Muscle of arm (tissue), 1 donor: ENCODE measurements at regions not wholly inside any gene's neighbourhood (a gene's known extent, or its start where the extent isn't known, plus 50 kb on each side); places are given as distances from the start of the nearest gene placed in this dataset.
A peak's percentile ranks its signal among the peaks of the same experiment; 100 is the strongest.
"Not testable (repeated sequence)": the region's sequence is repeated elsewhere in the genome, so short reads cannot be mapped to it uniquely, and the experiment has no call there.

Experiments used
- DNase-seq: peaks from one replicate; pipeline ENCODE4 v3.0.0-alpha.2; 2013

DNA sequence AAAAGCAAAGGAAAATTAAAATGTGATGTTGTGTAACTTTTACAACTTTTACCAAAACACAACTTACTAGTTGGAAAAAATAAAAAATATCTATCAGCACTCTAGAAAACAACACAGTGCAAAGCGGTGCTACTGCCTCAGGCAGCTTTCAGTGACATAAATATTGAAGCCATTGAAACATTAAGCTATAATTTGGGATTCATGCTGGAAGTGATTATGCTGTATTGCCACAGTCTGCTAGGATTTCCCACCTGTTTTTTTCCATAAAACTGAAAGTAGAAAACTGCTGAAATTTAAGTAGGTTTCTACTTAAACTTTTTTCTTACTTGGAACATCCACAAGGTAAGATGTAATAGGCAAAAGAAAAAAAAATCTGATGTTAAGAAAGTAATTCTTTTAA is 674.4 kb downstream of the KCNT2 start:
- peak; percentile 18 for DNase-seq

DNA sequence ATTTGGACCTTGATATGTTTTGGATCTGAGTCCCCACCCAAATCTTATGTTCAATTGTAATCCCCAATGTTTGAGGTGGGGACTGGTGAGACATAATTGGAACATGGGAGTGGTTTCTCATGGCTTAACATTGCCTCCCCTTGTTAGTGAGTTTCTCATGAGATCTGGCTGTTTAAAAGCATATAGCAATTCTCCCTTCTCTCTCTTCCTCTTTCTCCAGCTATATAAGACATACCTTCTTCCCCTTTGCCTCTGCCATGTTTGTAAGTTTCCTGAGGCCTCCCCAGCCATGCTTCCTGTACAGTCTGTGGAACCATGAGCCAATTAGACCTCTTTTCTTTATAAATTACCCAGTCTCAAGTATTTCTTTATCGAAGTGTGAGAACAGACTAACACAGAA is 692.4 kb downstream of the KCNT2 start:
- DNase-seq: no peak

DNA sequence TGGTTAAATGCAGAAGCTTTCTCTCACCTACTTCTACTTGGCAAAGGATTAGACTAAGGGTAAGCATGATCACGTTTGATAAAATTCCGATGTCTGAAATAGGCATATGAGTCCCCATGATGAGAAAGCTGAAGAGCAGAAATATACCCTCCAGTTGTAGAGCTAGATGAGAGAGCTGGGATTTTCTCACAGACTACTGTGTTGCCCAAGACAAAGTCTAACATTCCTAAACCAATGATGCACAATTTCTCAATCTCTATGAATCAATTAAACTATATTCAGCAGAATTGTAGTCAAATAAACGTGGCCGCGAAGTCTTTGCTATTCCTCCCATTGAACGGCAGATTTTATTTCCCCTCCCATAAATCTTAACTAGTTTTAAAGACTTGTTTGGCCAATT is 699.2 kb downstream of the KCNT2 start:
- DNase-seq: no peak

DNA sequence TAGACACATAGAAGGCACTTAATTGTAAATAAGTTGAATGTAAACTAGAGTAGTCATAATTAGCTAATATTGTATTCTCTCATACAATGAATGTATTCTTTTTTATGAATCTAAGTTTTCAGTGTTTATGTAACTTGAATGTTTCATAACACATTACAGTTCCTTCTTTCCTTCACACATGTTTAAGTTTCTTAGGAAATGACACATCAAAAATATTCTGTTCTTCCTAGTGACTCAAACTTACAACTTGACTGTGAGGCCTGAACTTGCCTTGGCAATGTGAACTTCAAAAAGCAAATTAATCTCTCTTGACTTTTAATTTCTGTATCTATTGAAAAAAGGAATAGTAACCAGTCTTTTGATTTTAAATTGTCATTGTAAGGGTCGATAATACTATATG is 700.1 kb downstream of the KCNT2 start:
- no peak for DNase-seq

DNA sequence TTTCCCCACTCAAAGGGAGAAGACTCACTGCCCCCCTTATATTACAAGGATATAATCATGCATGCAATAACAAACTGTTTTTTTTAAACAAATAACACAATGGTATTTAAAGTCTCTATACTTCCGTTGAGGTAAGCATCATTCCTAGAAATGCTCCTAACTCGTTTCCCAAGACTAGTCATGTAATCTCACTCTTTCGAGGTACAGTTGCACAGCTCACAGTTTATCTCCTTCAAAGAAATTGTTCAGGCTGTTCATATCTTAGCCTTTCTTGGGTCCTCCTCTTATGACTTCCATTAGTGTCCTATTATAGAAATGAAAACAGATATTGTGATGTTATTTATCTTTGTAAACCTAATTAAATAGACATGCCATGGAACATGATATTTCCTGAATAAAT is 705.0 kb downstream of the KCNT2 start:
- DNase-seq: no peak

DNA sequence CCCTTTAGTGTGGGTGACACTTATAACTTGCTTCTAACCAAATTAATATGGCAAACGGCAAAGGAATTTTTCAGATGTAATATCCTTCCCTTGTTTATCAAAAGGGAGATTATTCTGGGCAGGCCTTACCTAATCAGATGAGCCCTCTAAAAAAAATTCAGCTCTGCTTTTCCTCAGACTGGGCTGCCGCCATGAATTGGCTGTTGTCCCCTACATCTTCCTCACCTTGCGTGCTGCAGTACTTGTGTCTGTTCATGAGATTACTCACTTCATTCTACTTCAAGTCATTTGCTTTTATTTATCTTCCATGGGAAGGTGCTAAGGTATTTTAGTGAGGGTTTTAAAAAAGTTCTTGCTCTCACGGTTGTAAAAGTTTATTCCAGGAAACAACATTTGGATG is 705.5 kb downstream of the KCNT2 start:
- DNase-seq: no peak

DNA sequence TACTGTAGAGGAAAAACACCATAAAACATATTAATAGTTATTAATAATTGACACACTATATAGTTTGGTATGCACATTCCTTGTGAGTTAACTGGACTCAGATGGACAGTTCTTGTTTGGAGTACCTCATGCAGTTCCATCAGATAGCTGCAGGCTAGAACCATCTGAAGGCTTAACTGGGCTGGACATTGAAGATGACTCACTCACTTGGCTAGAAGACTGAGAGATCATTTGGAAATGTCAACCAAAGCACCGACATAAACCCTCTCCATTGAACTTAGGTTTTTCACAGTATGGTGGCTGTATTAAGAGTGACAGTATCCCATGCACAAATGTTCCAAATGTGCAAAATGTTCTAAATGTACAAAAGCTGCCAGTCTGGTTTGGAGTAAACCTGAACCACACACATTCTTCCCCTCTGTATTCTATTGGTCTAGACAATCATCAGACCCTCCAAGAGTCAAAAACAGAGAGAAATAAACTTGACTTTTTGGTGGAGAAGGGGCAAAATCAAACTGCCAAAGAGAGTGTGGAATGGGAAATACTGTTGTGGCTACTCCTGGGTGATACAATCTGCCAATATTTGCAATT is 708.4 kb downstream of the KCNT2 start:
- DNase-seq: no peak

DNA sequence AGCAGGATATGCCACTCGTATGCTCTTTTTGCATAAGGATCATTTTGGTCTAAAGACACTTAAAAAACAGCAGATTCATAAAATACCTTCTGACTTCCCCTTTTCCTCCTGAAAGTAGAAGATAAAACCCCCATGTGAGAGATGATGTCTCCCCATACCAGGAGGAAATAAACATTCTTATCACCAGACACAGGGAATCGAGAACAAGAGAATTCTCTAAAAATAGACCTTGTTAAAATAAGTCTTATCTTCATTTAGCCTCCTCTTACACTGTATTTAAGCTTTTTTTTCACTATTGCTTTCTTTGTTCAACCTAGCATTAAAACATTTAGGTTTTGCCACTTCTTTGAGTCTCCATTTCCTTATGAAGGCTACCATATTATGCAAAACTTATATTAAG is 709.3 kb downstream of the KCNT2 start:
- DNase-seq: no peak

DNA sequence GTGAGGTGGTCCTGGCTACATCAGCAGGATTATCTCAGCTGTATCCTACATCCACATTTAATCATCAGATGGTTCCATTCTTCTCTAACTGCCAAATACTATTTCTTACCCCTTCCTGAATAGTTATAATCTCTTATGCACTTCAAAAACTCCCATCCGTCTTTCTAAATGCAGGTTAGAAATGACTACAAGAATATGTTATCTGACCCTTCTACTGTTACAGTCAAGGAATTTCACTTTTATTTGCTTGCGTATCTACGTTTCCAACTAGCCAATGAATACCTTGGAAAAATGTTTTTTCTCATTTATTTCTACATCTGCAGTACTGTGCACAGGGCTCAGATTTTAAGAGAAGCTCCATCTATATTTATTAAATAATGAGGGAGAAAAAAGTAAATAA is 709.9 kb downstream of the KCNT2 start:
- no peak for DNase-seq

DNA sequence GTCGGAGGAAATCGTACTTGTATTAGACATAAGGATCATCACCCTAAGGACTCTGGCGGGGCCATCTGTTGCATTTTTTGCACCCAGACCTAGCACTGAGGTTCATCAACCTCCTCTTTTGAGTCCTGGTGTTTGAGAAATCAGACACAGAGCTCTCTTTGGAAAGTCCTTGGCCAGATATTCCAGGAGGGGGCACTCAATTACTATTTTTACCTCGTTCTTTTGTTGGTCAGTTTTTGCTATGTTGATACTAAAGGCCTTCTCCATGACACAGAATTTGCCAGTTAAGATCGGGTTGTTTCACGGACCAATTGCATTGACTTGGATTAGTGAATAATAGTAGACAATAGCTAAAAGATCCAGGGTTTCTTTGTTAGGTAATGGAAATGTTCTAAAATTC is 711.2 kb downstream of the KCNT2 start:
- DNase-seq: no peak

DNA sequence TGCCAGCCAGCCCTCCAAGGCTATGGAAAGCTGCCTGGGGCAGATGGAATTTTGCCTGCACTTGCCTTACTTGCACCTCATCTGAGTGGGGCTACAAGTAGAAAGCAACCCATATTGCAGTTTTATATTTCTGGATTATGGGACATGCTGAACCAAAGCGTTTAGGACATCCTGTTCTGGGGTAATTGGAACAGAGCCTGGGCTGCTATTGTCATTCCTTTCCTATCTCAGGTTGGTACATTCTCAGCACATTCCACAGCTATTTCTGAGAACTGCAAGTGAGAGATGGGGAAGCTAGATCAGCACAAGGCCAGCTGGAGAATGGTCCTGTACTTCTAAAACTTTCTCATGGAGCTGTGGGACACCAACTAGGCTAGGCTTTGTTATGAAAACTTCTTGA is 713.8 kb downstream of the KCNT2 start:
- DNase-seq: no peak

DNA sequence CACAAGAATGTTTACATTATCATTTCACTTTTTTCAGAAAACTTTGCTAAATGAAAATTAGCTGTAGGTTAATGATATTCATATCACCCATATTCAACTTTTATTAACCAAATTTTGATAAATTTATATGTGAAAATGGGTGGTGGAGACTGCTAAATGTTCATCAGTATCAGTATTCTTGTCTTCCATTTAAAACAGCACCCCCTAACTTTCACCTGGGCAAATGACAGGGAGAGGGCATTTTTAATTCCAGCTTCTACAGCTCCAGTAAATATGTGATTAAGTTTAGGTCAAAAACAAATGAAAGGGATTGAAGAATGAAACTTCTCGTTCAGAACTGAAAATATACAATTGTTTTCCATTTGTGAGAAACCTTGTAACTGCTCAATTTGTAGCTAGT is 722.2 kb downstream of the KCNT2 start:
- DNase-seq: no peak

DNA sequence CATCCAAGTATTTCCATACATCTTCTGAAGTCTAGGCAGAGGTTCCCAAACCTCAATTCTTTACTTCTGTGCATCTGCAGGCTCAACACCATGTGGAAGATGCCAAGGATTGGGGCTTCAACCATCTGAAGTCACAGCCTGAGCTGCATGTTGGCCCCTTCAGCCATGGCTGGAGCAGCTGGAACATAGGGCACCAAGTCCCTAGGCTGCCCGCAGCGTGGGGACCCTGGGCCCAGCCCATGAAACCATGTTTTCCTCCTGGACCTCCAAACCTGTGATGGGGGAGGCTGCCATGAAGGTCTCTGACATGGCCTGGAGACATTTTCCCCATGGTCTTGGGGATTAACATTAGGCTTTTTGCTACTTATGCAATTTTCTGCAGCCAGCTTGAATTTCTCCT is 729.8 kb downstream of the KCNT2 start:
- DNase-seq: no peak

DNA sequence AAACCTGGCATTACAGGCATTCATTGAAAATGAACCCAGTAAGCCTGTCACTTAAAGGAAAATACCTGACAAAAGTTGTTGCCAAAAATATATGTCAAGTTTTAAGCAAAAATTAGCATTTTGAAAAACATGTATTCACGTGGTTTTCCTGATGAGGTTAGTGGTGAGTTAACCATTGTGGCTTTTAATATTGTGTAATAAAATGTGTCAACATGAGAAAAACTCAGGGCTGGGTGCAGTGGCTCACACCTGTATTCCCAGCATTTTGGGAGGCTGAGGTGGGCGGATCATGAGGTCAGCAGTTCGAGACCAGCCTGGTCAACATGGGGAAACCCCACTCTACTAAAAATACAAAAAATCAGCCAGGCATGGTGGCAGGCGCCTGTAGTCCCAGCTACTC is 731.4 kb downstream of the KCNT2 start:
- no peak for DNase-seq

DNA sequence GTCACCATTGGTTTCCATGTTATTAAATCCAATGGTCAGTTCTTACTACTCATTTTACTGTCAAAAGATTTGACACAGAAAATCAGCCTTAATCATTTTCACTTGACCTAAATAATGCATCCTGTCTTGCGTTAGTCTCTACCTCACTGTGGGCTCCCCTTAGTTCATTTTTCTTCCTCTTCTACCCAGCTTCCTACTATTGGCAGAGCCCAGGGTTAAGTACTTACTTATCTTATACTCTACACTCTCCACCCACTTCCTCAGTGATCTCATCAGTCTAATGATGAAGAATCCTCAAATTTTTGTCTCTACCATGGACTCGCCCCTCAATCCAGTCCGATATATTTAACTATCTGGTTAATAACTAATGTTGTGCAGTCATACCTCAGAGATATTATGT is 735.9 kb downstream of the KCNT2 start:
- no peak for DNase-seq

DNA sequence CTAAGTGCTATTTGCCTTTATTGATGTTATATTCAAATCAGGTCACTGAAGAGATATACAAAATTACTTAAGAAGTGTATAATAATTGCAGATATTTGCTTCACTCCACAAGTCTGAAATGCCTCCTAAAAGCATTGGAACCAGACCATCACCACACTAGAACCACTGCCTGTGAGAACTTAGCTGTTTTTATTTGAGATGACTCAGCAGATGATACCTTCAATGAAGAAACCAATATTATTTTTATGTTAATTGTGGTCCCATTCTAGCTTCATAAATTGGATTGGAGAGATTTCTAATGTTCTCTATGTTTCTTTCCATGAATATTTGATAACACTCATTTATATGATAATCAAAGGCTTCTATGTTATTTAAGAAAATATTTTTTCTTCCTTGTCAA is 740.6 kb downstream of the KCNT2 start:
- DNase-seq: no peak

DNA sequence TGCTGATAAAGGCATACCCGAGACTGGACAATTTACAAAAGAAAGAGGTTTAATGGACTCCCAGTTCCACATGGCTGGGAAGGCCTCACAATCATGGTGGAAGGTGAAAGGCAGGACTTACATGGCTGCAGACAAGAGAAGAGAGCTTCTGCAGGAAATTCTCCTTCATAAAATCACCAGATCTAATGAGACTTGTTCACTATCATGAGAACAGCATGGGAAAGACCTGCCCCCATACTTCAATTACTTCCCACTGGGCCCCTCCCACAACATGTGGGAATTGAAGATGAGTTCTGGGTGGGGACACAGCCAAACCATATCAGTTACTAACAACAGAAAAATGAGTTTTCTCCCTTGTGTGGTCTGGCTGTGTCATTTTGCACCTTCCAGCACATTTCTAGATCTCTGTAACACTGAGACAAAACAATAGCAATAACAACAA is 741.4 kb downstream of the KCNT2 start:
- peak; percentile 7 for DNase-seq

DNA sequence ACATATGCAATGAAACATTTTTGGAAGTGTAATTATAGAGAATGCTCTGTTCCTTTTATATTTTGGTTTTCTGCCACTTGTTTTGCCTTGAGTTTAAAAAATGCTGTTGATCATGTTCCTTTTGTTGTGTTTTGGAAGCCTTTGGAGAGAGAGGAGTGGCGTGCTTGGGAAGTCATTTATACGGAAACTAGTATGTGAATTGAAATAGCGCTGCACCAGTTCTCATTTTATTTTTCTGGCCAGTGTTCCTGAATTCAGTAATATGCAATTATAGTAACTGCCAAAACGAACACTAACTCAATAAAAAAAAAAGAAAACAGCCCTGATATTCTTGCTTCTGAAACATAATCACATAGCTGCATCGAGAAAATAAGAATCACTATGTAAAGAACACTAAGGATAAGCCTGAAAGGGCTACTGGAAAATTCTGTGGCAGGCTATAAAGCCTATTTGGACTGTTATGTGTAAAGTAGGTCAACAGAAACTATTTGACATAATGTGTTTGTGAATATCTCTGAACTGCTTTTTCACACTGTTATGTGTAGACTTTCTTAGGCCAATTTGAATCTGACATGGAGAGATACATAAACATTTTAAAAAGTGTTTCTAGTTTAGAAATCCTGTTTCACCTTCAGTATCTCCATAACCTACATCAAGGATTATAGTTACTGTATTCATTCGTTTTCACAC is 742.0 kb downstream of the KCNT2 start:
- DNase-seq: peak; percentile 20

DNA sequence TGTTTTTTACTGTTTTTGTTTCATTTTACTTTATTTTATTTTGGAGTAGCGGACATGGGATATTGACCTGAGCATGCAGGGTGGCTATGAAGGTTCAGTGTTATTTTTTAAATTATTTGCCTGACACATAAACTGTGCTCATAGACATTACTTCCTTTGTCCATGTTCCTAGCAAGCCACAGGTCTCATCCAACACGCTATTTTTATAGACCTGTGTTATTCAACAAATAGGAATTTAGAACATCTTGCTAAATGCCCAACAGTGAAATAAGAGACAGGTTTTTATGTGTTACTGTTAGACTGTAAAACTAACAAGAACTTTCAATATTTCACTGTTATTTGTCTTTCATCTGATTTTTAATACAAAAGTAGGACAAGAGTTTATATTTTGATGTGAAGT is 756.4 kb downstream of the KCNT2 start:
- DNase-seq: no peak

DNA sequence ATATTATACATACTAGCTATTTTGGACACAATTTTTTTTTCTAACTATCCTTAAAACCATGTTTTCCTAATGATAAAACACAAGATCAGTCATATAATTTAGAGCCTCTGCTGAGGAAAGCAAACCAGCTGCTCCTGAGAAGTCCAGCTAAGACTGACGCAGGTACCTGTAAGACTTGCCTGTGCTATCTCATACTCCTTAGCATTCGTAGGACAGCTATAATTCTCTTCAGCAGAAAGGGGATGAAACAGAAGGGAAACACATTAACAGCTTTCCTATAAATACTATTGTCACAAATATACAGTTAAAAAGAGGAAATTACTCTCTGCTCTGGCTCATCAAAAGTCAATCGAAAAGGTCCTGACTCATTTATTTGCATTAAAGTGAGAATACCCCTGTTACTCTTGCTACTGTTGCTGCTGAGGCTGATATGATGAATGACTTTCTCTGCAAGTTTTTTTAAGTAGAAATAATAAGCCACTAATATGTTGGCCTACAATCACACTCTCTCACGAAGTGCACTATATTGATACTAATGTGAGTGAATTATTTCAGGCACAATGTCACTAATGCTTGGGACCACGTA is 757.1 kb downstream of the KCNT2 start:
- DNase-seq: no peak

DNA sequence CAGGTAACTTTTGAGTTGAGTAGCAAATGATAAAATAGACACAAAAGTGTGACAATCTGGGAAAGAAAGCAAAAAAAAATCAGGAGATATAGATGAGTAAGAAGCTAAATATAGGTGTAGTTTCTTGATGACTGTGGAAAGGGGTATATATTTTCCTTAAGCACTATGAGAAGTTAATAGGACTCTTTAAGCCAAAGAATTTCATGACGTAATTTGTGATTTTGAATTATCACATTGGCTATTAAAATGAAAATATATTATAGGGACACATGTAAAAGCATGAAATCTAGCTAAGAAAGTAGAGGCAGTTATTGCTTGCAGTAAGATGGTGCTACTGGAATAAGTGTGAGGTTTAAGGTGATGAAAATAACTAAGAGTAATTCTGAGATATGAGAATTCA is 759.1 kb downstream of the KCNT2 start:
- no peak for DNase-seq

DNA sequence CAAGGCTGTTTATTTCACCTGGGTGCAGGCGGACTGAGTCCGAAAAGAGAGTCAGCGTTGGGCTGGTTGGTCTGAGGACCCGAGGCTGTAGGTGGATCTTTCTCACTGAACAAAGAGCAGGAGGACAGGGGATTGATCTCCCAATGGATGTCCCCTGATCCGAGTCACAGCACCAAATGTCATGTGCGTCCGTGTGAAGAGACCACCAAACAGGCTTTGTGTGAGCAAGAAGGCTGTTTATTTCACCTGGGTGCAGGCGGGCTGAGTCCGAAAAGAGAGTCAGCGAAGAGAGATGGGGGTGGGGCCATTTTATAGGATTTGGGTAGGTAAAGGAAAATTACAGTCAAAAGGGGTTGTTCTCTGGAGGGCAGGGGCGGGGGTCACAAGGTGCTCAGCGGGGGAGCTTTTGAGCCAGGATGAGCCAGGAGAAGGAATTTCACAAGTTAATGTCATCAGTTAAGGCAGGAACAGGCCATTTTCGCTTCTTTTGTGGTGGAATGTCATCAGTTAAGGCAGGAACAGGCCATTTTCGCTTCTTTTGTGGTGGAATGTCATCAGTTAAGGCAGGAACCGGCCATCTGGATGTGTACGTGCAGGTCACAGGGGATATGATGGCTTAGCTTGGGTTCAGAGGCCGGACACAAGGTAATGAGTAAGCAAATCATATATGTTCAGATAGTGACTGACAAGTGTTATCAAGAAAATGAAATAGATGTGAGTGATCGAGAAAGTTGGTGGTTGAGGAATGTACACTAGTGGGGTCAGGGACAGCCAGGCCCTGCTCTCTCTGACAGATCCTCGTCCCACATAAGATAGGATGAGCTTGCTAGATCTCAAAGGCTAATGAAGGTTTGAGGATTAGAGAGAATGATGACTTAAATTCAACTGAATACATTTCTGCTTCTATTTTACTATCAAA is 760.0 kb downstream of the KCNT2 start:
- DNase-seq: not testable (repeated sequence)

DNA sequence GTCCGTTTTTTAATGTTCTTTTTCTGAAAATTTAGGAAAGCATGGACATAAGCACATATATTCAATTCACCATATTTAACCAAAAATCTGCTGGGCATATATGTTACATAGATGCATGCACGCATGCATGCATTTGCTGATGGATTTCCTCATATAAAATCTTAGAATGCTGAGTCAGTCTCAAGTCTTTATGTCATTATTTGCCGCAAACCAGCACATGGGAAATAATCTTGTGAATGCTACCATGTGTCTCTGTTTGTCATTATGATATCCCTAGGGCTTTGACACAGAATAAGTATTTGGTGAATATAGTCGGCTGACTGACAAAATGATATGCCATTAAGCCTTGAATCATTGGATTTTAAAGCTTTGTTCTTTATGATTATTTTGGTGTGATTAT is 776.5 kb downstream of the KCNT2 start:
- no peak for DNase-seq
